PC-3 (cell line): ENCODE measurements at regions not wholly inside any gene's neighbourhood (a gene's known extent, or its start where the extent isn't known, plus 50 kb on each side); places are given as distances from the start of the nearest gene placed in this dataset. TPM values are rescaled to one million over a fixed set of nuclear protein-coding genes. Genes with fewer than 3 reads are reported as not detected.

Source experiments
- microRNA-seq: library from miRNA; unstranded; fragments of <30 nt; microRNA quantifications from one replicate; pipeline ENCODE4 v1.1.0, GENCODE V29; 2020; ENCODE audit not compliant: unreplicated experiment

Small RNAs in the stretch of these regions (microRNA-seq; reads per million reads assigned to microRNA genes)
- not detected for gene MIR4510
